PC-9 (cell line): ENCODE measurements at regions not wholly inside any gene's neighbourhood (a gene's known extent, or its start where the extent isn't known, plus 50 kb on each side); places are given as distances from the start of the nearest gene placed in this dataset.

Experiments used
- BruUV-seq: library from RNA; stranded (reverse); fragments of 400-500 nt; replicated peaks from 2 replicates; lab custom pipeline; 2021; lab: Mats Ljungman, UMichigan
- CTCF ChIA-PET: fragments of 300-600 bp; sonication (Branson Sonifier 250); formaldehyde crosslinking; loops from one replicate; lab custom pipeline; 2022; ENCODE audit warnings: antibody characterized with exemption; lab: Charles Lee
- POLR2A ChIA-PET: fragments of 300-600 bp; sonication (Branson Sonifier 250); formaldehyde crosslinking; loops from one replicate; lab custom pipeline; 2022; ENCODE audit warnings: antibody characterized with exemption; ENCODE audit not compliant: unreplicated experiment; lab: Charles Lee
- DNase-seq, 2 experiments: peaks; one replicate each; pipeline versions ENCODE4 v3.0.0 to v3.0.0-alpha.2; 2015 to 2022; ENCODE audit warnings: mixed read lengths in 1 of 2
- H2AFZ ChIP-seq: fragments of 200-600 bp; sonication (generic); 2 replicates; pipeline ENCODE4 v1.8.1; 2017; ENCODE audit warnings: antibody characterized with exemption
- H3F3A ChIP-seq: fragments of 200-600 bp; sonication (generic); 2 replicates; pipeline ENCODE4 v1.8.1; 2017; ENCODE audit warnings: antibody characterized with exemption, mild to moderate bottlenecking, low read depth; ENCODE audit not compliant: insufficient read depth
- H3K27ac ChIP-seq: fragments of 200-600 bp; sonication (generic); 2 replicates; pipeline ENCODE4 v1.6.1; 2016; ENCODE audit warnings: mixed run types
- H3K27me3 ChIP-seq: fragments of 200-600 bp; sonication (generic); 2 replicates; pipeline ENCODE4 v1.6.1; 2016; ENCODE audit warnings: low read depth, mixed run types; ENCODE audit not compliant: insufficient read depth
- H3K36me3 ChIP-seq: fragments of 200-600 bp; sonication (generic); 2 replicates; pipeline ENCODE4 v1.6.1; 2016; ENCODE audit warnings: low read depth, mixed run types
- H3K4me1 ChIP-seq: fragments of 200-600 bp; sonication (generic); replicated peaks from 2 replicates; pipeline ENCODE4 v1.6.1; 2016; ENCODE audit warnings: mixed run types; ENCODE audit not compliant: insufficient read depth
- H3K4me2 ChIP-seq: fragments of 200-600 bp; sonication (generic); 2 replicates; pipeline ENCODE4 v1.6.1; 2017; ENCODE audit warnings: mixed run types
- H3K4me3 ChIP-seq: fragments of 200-600 bp; sonication (generic); 2 replicates; pipeline ENCODE4 v1.6.1; 2016; ENCODE audit warnings: mixed run types
- H3K79me2 ChIP-seq: fragments of 200-600 bp; sonication (generic); 2 replicates; pipeline ENCODE4 v1.6.1; 2017; ENCODE audit warnings: low read depth, mixed run types
- H3K9me2 ChIP-seq: fragments of 200-600 bp; sonication (generic); 2 replicates; pipeline ENCODE4 v1.8.1; 2017; ENCODE audit warnings: mild to moderate bottlenecking; ENCODE audit not compliant: insufficient read depth
- H3K9me3 ChIP-seq: fragments of 200-600 bp; sonication (generic); 2 replicates; pipeline ENCODE4 v1.8.1; 2016; ENCODE audit warnings: low read depth; ENCODE audit not compliant: insufficient read depth
- H4K20me1 ChIP-seq: fragments of 200-600 bp; sonication (generic); 2 replicates; pipeline ENCODE4 v1.8.1; 2017; ENCODE audit not compliant: insufficient read depth
- CTCF ChIP-seq: fragments of 200-600 bp; sonication (generic); conservative IDR thresholded peaks from 2 replicates; pipeline ENCODE4 v1.6.1; 2017; ENCODE audit warnings: mixed run types, antibody characterized with exemption, mild to moderate bottlenecking, moderate library complexity
- EZH2 ChIP-seq: fragments of 200-600 bp; sonication (generic); IDR thresholded peaks from 2 replicates; pipeline ENCODE4 v1.8.0; 2017; ENCODE audit warnings: antibody characterized with exemption, low read depth
- intact Hi-C: fragments of 100-400 bp; cut with micrococcal nuclease; formaldehyde crosslinking; loops from one replicate; pipeline ENCODE4 v1.10.0; 2022; ENCODE audit not compliant: unreplicated experiment

- no peaks in the 10 kb centered on the region for H3K79me2 ChIP-seq
- H3K4me1 ChIP-seq: no peaks in the 10 kb centered on the region
- intact Hi-C loops: no loop called here
- H4K20me1 ChIP-seq: no peaks in the 10 kb centered on the region
- no peak overlapping the region for H3K4me3 ChIP-seq
- H3K4me2 ChIP-seq: no peak overlapping the region
- no peaks in the 10 kb centered on the region for H3K36me3 ChIP-seq
- BruUV-seq: no TSS peak
- H3K27me3 ChIP-seq: 0 out of 2 replicates have a peak, but pooled peaks cover 4% of the 10 kb centered on the region
- TF ChIP-seq CTCF (no peak), EZH2 (no peak)
- DNase-seq: no peak
- no peaks in the 10 kb centered on the region for H3K9me2 ChIP-seq
- ChIA-PET CTCF (no interaction called here), POLR2A (no interaction called here)
- no peak overlapping the region for H3K27ac ChIP-seq
- no peaks in the 10 kb centered on the region for H3K9me3 ChIP-seq
- H2AFZ ChIP-seq: no peak overlapping the region
- H3F3A ChIP-seq: no peaks in the 10 kb centered on the region
These were observed 133.4 kb upstream of the NCK2 start for GRCh38 chr2:105611333-105611637.

- DNase-seq: no peak
- Histone ChIP-seq H3K79me2 (no peaks in the 10 kb centered on the region), H3K27ac (no peak overlapping the region), H3K4me3 (no peak overlapping the region), H3K4me1 (no peaks in the 10 kb centered on the region), H3F3A (no peaks in the 10 kb centered on the region), H3K36me3 (no peaks in the 10 kb centered on the region), H3K4me2 (no peak overlapping the region), H3K27me3 (no peaks in the 10 kb centered on the region), H3K9me2 (no peaks in the 10 kb centered on the region), H3K9me3 (no peaks in the 10 kb centered on the region), H4K20me1 (no peaks in the 10 kb centered on the region), H2AFZ (no peak overlapping the region)
- POLR2A ChIA-PET: no interaction called here
- no peak for TF ChIP-seq EZH2
- no peak for TF ChIP-seq CTCF
- intact Hi-C loops: no loop called here
- CTCF ChIA-PET: no interaction called here
- no TSS peak for BruUV-seq
These were observed 134.0 kb upstream of the NCK2 start for GRCh38 chr2:105610576-105611332.

- POLR2A ChIA-PET: no interaction called here
- CTCF ChIA-PET: no interaction called here
These were observed 134.8 kb upstream of the NCK2 start for GRCh38 chr2:105609746-105610402.

More at GRCh38 chr2:105609746-105610402, 134.8 kb upstream of the NCK2 start:
- Histone ChIP-seq H3K4me1 (no peaks in the 10 kb centered on the region), H3K4me2 (no peak overlapping the region), H3K79me2 (no peaks in the 10 kb centered on the region), H3K9me2 (no peaks in the 10 kb centered on the region), H3K36me3 (no peaks in the 10 kb centered on the region), H3K27ac (no peak overlapping the region), H3K27me3 (no peaks in the 10 kb centered on the region), H2AFZ (no peak overlapping the region), H3K4me3 (no peak overlapping the region), H3F3A (no peaks in the 10 kb centered on the region), H4K20me1 (no peaks in the 10 kb centered on the region), H3K9me3 (no peaks in the 10 kb centered on the region)
- TF ChIP-seq CTCF: no peak
- TF ChIP-seq EZH2: no peak
- no TSS peak for BruUV-seq
- no peak for DNase-seq
- intact Hi-C loops: no loop called here
